H1 (cell line): ENCODE measurements at regions not wholly inside any gene's neighbourhood (a gene's known extent, or its start where the extent isn't known, plus 50 kb on each side); places are given as distances from the start of the nearest gene placed in this dataset.

ENCODE experiments used
- CTCF ChIA-PET: fragments of 300-600 bp; sonication (Branson Sonifier 250); formaldehyde crosslinking; loops from one replicate; lab custom pipeline; 2021; ENCODE audit not compliant: partially characterized antibody; lab: Charles Lee
- POLR2A ChIA-PET: fragments of 300-600 bp; sonication (Branson Sonifier 250); formaldehyde crosslinking; loops from one replicate; lab custom pipeline; 2021; ENCODE audit warnings: inconsistent platforms; ENCODE audit not compliant: partially characterized antibody; lab: Charles Lee
- DNase-seq, 2 experiments: peaks; one replicate each; pipeline versions ENCODE4 v3.0.0 to v3.0.0-alpha.2; 2010 to 2022; ENCODE audit warnings: low spot score in 2 of 2, low read depth in 1 of 2, mixed read lengths in 1 of 2
- FAIRE-seq: peaks from 2 replicates; lab custom pipeline; 2011; peaks lifted over from hg19 to GRCh38; lab: Jason Lieb, UNC
- H2AFZ ChIP-seq: 2 replicates; pipeline ENCODE4 v1.8.1; 2012; ENCODE audit warnings: low read length, inconsistent platforms
- H2AK5ac ChIP-seq: 2 replicates; pipeline ENCODE4 v1.6.1; 2013; ENCODE audit warnings: low read depth, low read length
- H2BK120ac ChIP-seq: replicated peaks from 2 replicates; pipeline ENCODE3; 2013; ENCODE audit warnings: low read depth, low read length, inconsistent platforms
- H2BK12ac ChIP-seq: 2 replicates; pipeline ENCODE4 v1.6.1; 2013; ENCODE audit warnings: low read depth, low read length
- H2BK15ac ChIP-seq: 2 replicates; pipeline ENCODE4 v1.6.1; 2013; ENCODE audit warnings: low read length
- H2BK20ac ChIP-seq: 2 replicates; pipeline ENCODE4 v1.6.1; 2013; ENCODE audit warnings: low read length
- H2BK5ac ChIP-seq: 2 replicates; pipeline ENCODE4 v1.6.1; 2013; ENCODE audit warnings: low read depth, low read length
- H3K14ac ChIP-seq: 2 replicates; pipeline ENCODE4 v1.6.1; 2013; ENCODE audit warnings: inconsistent platforms; ENCODE audit not compliant: insufficient read length
- H3K18ac ChIP-seq: 2 replicates; pipeline ENCODE4 v1.6.1; 2013; ENCODE audit warnings: low read length; ENCODE audit errors: extremely low read depth
- H3K23ac ChIP-seq: 2 replicates; pipeline ENCODE4 v1.6.1; 2013; ENCODE audit warnings: inconsistent platforms; ENCODE audit not compliant: insufficient read length
- H3K23me2 ChIP-seq: 2 replicates; pipeline ENCODE4 v1.6.1; 2013; ENCODE audit warnings: low read depth, low read length
- H3K27ac ChIP-seq: 2 replicates; pipeline ENCODE4 v1.6.1; 2011; ENCODE audit warnings: low read depth, low read length, inconsistent platforms
- H3K27me3 ChIP-seq, 4 experiments: replicated peaks in 1 of 4; 1 replicate in 1 of 4; 2 replicates in 3 of 4; pipeline versions ENCODE4 v1.6.1 to v1.8.1; 2011 to 2013; ENCODE audit warnings: low read length in 3 of 4, mild to moderate bottlenecking in 3 of 4, inconsistent platforms in 2 of 4, mixed read lengths in 2 of 4, moderate library complexity in 1 of 4; ENCODE audit not compliant: control insufficient read depth in 3 of 4, insufficient read depth in 3 of 4; ENCODE audit errors: extremely low read depth in 1 of 4
- H3K36me3 ChIP-seq, 4 experiments: 2 replicates each; pipeline versions ENCODE4 v1.6.1 to v1.8.1; 2011 to 2013; ENCODE audit warnings: mild to moderate bottlenecking in 4 of 4, low read length in 3 of 4, moderate library complexity in 2 of 4, control low read depth in 1 of 4, inconsistent platforms in 1 of 4; ENCODE audit not compliant: insufficient read depth in 4 of 4, control insufficient read depth in 2 of 4
- H3K4ac ChIP-seq: replicated peaks from 2 replicates; pipeline ENCODE3; 2013; ENCODE audit warnings: low read length, low read depth, mixed read lengths, inconsistent platforms; ENCODE audit not compliant: insufficient read length
- H3K4me1 ChIP-seq, 4 experiments: replicated peaks in 1 of 4; 1 replicate in 1 of 4; 2 replicates in 3 of 4; pipeline versions ENCODE4 v1.6.1 to v1.8.1; 2011 to 2013; ENCODE audit warnings: low read length in 3 of 4, inconsistent platforms in 2 of 4, mixed read lengths in 1 of 4; ENCODE audit not compliant: insufficient read depth in 4 of 4, control insufficient read depth in 3 of 4
- H3K4me2 ChIP-seq, 2 experiments: 2 replicates each; pipeline versions ENCODE4 v1.6.1 to v1.8.1; 2011 to 2013; ENCODE audit warnings: low read depth in 2 of 2, low read length in 2 of 2, control low read depth in 1 of 2, inconsistent platforms in 1 of 2, mild to moderate bottlenecking in 1 of 2; ENCODE audit not compliant: insufficient read depth in 1 of 2
- H3K4me3 ChIP-seq, 4 experiments: fragments of 200-600, 300-600 bp in 1 of 4; sonication (generic), shearing (Covaris generic), sonication (Bioruptor Twin) in 1 of 4; 2 replicates each; pipeline versions ENCODE4 v1.5.1 to v1.8.1; 2011 to 2016; ENCODE audit warnings: low read length in 4 of 4, low read depth in 3 of 4, control low read depth in 2 of 4, inconsistent platforms in 2 of 4, mild to moderate bottlenecking in 2 of 4, mixed read lengths in 1 of 4, moderate library complexity in 1 of 4; ENCODE audit not compliant: insufficient read depth in 2 of 4; ENCODE audit errors: extremely low read depth in 1 of 4
- H3K56ac ChIP-seq: replicated peaks from 2 replicates; pipeline ENCODE3; 2013; ENCODE audit warnings: low read depth, mild to moderate bottlenecking, mixed read lengths, low read length, inconsistent platforms; ENCODE audit not compliant: insufficient read length
- H3K79me1 ChIP-seq: 2 replicates; pipeline ENCODE4 v1.6.1; 2013; ENCODE audit warnings: low read depth, low read length, control low read depth
- H3K79me2 ChIP-seq, 2 experiments: 2 replicates each; pipeline versions ENCODE4 v1.6.1 to v1.8.1; 2012 to 2013; ENCODE audit warnings: low read length in 2 of 2, mild to moderate bottlenecking in 2 of 2, inconsistent platforms in 1 of 2; ENCODE audit not compliant: insufficient read depth in 2 of 2, control insufficient read depth in 1 of 2
- H3K9ac ChIP-seq, 4 experiments: replicated peaks in 1 of 4; 1 replicate in 1 of 4; 2 replicates in 3 of 4; pipeline versions ENCODE4 v1.6.1 to v1.8.1; 2011 to 2013; ENCODE audit warnings: low read depth in 3 of 4, low read length in 3 of 4, control low read depth in 2 of 4, mild to moderate bottlenecking in 2 of 4, moderate library complexity in 2 of 4, inconsistent platforms in 1 of 4; ENCODE audit errors: extremely low read depth in 1 of 4
- H3K9me3 ChIP-seq, 2 experiments: 2 replicates each; pipeline versions ENCODE4 v1.6.1 to v1.8.1; 2012 to 2013; ENCODE audit warnings: mild to moderate bottlenecking in 2 of 2, moderate library complexity in 2 of 2, control low read depth in 1 of 2, inconsistent platforms in 1 of 2, low read depth in 1 of 2, low read length in 1 of 2, mixed read lengths in 1 of 2; ENCODE audit not compliant: insufficient read depth in 2 of 2
- H4K20me1 ChIP-seq, 2 experiments: replicated peaks in 1 of 2; 2 replicates each; pipeline versions ENCODE3 to v1.8.1; 2011 to 2013; ENCODE audit warnings: inconsistent platforms in 2 of 2, low read length in 2 of 2, mild to moderate bottlenecking in 1 of 2; ENCODE audit not compliant: insufficient read depth in 2 of 2, control insufficient read depth in 1 of 2
- H4K5ac ChIP-seq: 2 replicates; pipeline ENCODE4 v1.6.1; 2013; ENCODE audit warnings: low read length, low read depth, mixed read lengths, inconsistent platforms; ENCODE audit not compliant: insufficient read length
- H4K8ac ChIP-seq: 2 replicates; pipeline ENCODE4 v1.8.0; 2013; ENCODE audit warnings: mild to moderate bottlenecking, moderate library complexity, low read length, inconsistent platforms; ENCODE audit not compliant: insufficient read depth; ENCODE audit errors: extremely low read depth
- H4K91ac ChIP-seq: replicated peaks from 2 replicates; pipeline ENCODE3; 2013; ENCODE audit warnings: low read length, mixed read lengths, inconsistent platforms; ENCODE audit not compliant: insufficient read length
- RFX5 ChIP-seq: IDR thresholded peaks from 2 replicates; pipeline ENCODE4 v1.6.1; 2011; ENCODE audit warnings: low read depth, low read length, improper control_type of control experiment, borderline replicate concordance
- WGBS, 2 experiments: shearing (Covaris generic) in 1 of 2; methylation state at CpG; one replicate each; pipeline versions ENCODE4 v1.1.6 to v1.1.7; 2013 to 2015; ENCODE audit warnings: low lambda C conversion rate in 2 of 2, mixed read lengths in 2 of 2, inconsistent platforms in 1 of 2, low coverage in 1 of 2, missing lambda C conversion rate in 1 of 2; ENCODE audit not compliant: insufficient replicate concordance in 2 of 2, insufficient coverage in 1 of 2, insufficient read length in 1 of 2; ENCODE audit errors: extremely low coverage in 1 of 2, missing lambda C conversion rate in 1 of 2; 5-methylcytosine and 5-hydroxymethylcytosine counted together

GRCh38 chr11:44474702-44475101, 90.8 kb upstream of the CD82 start:
- H3K23me2 ChIP-seq, result no peaks in the 10 kb centered on the region
- 87% methylated on average over 5 of the region's 5 CpGs; no CpG with 5 or more reads in 1 of the 2 experiments for WGBS, 2 experiments
- no peak overlapping the region for H3K4me3 ChIP-seq
- H2BK5ac ChIP-seq, result no peak overlapping the region
- no peak overlapping the region for H4K5ac ChIP-seq
- no peak overlapping the region for H3K4me2 ChIP-seq
- H2BK15ac ChIP-seq, result no peak overlapping the region
- H3K36me3 ChIP-seq, result no peaks in the 10 kb centered on the region
- H2BK20ac ChIP-seq, result no peak overlapping the region
- H3K23ac ChIP-seq, result no peak overlapping the region
- H3K27me3 ChIP-seq, result no peaks in the 10 kb centered on the region
- no peak overlapping the region for H2BK12ac ChIP-seq
- no peak overlapping the region for H3K14ac ChIP-seq
- no peak overlapping the region for H3K4ac ChIP-seq
- POLR2A ChIA-PET, result no interaction called here
- H4K91ac ChIP-seq, result no peak overlapping the region
- no peaks in the 10 kb centered on the region for H3K4me1 ChIP-seq
- TF ChIP-seq RFX5, result no peak
- FAIRE-seq (no peak), DNase-seq (no peak)
- H3K56ac ChIP-seq, result no peak overlapping the region
- H3K79me2 ChIP-seq, result no peaks in the 10 kb centered on the region
- no peak overlapping the region for H4K8ac ChIP-seq
- H3K9ac ChIP-seq, result no peak overlapping the region
- H2AFZ ChIP-seq, result no peak overlapping the region
- no peak overlapping the region for H3K27ac ChIP-seq
- H3K79me1 ChIP-seq, result no peaks in the 10 kb centered on the region
- H2BK120ac ChIP-seq, result no peak overlapping the region
- CTCF ChIA-PET, result interaction anchor here (1.1 to 2.0 kb wide), 3 partner anchors 9 to 99 kb away, joined by 3 to 6 read pairs (median 4); no protein-coding TSS in a partner anchor
- no peak overlapping the region for H2AK5ac ChIP-seq
- no peaks in the 10 kb centered on the region for H4K20me1 ChIP-seq
- H3K9me3 ChIP-seq, result no peaks in the 10 kb centered on the region; a peak in 1 of 4 replicates
- no peak overlapping the region for H3K18ac ChIP-seq
